GM12872 (cell line): ENCODE measurements at regions not wholly inside any gene's neighbourhood (a gene's known extent, or its start where the extent isn't known, plus 50 kb on each side); places are given as distances from the start of the nearest gene placed in this dataset.

ENCODE experiments used
- TF ChIP-seq, protein P1 (sequence below): IDR thresholded peaks from 3 replicates; pipeline ENCODE4 v1.5.1; 2011; ENCODE audit warnings: low read depth, mild to moderate bottlenecking, low read length, moderate library complexity; ENCODE audit not compliant: insufficient read depth

DNA sequence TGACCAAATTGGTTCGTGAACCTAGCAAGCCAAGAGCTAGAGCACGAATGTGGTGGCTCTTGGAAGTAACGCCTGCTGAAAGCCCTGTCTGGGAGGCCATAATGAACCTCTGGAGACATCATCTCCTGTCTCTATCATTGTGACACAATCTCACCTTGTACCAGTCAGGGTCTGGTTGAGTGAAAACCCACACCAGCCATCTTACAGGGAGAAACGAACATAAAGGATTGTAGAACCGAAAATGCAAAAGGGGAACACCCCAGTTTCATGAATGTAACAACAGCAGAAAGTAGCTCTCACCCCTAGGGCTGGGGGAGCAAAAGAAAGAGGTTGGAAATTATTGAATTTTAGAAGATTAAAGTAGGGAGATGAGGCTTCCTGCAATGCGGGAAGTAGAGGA lies 50.9 kb upstream of the TAB2 start:
- TF ChIP-seq, protein P1, sequence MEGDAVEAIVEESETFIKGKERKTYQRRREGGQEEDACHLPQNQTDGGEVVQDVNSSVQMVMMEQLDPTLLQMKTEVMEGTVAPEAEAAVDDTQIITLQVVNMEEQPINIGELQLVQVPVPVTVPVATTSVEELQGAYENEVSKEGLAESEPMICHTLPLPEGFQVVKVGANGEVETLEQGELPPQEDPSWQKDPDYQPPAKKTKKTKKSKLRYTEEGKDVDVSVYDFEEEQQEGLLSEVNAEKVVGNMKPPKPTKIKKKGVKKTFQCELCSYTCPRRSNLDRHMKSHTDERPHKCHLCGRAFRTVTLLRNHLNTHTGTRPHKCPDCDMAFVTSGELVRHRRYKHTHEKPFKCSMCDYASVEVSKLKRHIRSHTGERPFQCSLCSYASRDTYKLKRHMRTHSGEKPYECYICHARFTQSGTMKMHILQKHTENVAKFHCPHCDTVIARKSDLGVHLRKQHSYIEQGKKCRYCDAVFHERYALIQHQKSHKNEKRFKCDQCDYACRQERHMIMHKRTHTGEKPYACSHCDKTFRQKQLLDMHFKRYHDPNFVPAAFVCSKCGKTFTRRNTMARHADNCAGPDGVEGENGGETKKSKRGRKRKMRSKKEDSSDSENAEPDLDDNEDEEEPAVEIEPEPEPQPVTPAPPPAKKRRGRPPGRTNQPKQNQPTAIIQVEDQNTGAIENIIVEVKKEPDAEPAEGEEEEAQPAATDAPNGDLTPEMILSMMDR: no peak

DNA sequence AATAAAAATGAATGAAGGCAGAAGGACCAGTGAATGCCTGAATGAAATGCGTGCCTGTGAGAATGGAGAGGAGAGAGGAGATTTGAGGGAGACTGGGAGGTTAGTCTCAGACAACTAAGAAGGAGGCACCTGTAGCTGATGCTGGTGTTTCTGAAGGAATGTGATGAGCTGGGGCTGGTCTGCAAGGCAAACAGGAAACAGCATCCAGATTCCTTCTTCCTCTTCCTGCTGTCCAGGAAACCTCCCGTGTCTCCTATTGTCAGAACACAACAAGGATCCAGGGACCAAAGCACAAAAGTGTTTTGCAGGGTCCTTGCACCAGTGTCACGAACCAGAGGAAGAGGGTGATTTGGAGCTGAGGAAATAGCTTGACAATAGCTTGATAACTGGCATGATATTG lies 50.4 kb upstream of the TAB2 start:
- TF ChIP-seq, protein P1: no peak

DNA sequence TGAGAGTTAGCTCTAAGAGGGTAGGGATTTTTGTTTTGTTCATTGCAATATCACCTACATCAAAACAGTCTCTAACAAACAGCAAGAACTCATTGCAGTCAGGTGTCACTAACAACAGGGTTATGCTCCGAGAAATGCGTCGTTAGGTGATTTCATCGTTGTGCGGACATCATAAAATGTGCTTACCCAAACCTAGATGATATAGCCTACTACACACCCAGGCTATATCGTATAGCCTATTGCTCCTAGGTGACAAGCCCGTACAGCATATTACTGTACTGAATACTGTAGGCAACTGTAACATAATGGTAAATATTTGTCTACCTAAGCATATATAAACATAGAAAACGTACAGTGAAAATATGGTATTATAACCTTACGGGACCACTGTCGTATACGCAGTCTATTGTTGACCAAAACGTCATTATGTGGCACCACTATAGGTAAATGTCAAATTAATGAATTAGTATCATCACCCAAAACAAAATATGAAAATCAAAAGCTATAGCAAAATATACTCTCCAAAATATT lies 49.9 kb upstream of the TAB2 start:
- TF ChIP-seq, protein P1: no peak
